ENCODE measurements at regions not wholly inside any gene's neighbourhood (a gene's known extent, or its start where the extent isn't known, plus 50 kb on each side); places are given as distances from the start of the nearest gene placed in this dataset.

GRCh38 chr7:26525398-26526264 lies 234.0 kb downstream of the SNX10 start:
- no peaks in the 10 kb centered on the region for H3F3A ChIP-seq (ENCODE audit: low read length, unreplicated experiment)
- TF ChIP-seq EZH2 (IDR thresholded peaks at IDR 0.05; ENCODE audit: low read length, unreplicated experiment) (no peak), CTCF (conservative IDR thresholded peaks at IDR 0.05; ENCODE audit: low read depth, low read length) (no peak), EZH2phosphoT487 (IDR thresholded peaks at IDR 0.05; ENCODE audit: borderline replicate concordance, low read length) (no peak)
- H4K20me1 ChIP-seq (ENCODE audit: low read length), result no peaks in the 10 kb centered on the region
- no TSS peak for BruUV-seq (replicated peaks)
- ATAC-seq, result peak; percentile 89
- no peaks in the 10 kb centered on the region for H3K79me2 ChIP-seq (ENCODE audit: low read length)
- peak overlapping the region; percentile 31; the same call in 1 of the 2 replicates for H2AFZ ChIP-seq (ENCODE audit: low read length)
- no peaks in the 10 kb centered on the region for H3K36me3 ChIP-seq (ENCODE audit: low read depth, low read length)
- H3K4me2 ChIP-seq (ENCODE audit: low read length), result peak overlapping the region; percentile 23; the same call in 1 of the 2 replicates
- peaks cover 8% of the 10 kb centered on the region for H3K4me1 ChIP-seq (ENCODE audit: insufficient read depth, low read length)
- ChIA-PET POLR2A (ENCODE audit: unreplicated experiment) (no interaction called here), CTCF (interaction anchor here (0.6 kb wide), 1 partner anchor 26 kb away, joined by 3 read pairs; no protein-coding TSS in a partner anchor)
- no peaks in the 10 kb centered on the region for H3K27me3 ChIP-seq (ENCODE audit: low read length)
- intact Hi-C loops (cut with micrococcal nuclease), result no loop called here
- no peaks in the 10 kb centered on the region for H3K9me3 ChIP-seq (ENCODE audit: low read length)
- no peak overlapping the region for H3K9ac ChIP-seq (ENCODE audit: low read length)
- no peak overlapping the region for H3K4me3 ChIP-seq (ENCODE audit: low read length)
- no peak overlapping the region for H3K27ac ChIP-seq (ENCODE audit: low read length)
- no peaks in the 10 kb centered on the region for H3K9me2 ChIP-seq (replicated peaks; ENCODE audit: low read length)
- peak; percentile 12 for DNase-seq

- H3K4me2 ChIP-seq (ENCODE audit: low read length), result no peak overlapping the region
- H3K36me3 ChIP-seq (ENCODE audit: low read depth, low read length), result no peaks in the 10 kb centered on the region
- BruUV-seq (replicated peaks), result no TSS peak
- intact Hi-C loops (cut with micrococcal nuclease), result no loop called here
- CTCF ChIA-PET, result no interaction called here
- no peaks in the 10 kb centered on the region for H3K27me3 ChIP-seq (ENCODE audit: low read length)
- no peaks in the 10 kb centered on the region for H3K9me2 ChIP-seq (replicated peaks; ENCODE audit: low read length)
- DNase-seq (no peak), ATAC-seq (no peak)
- no peak overlapping the region for H3K27ac ChIP-seq (ENCODE audit: low read length)
- H4K20me1 ChIP-seq (ENCODE audit: low read length), result no peaks in the 10 kb centered on the region
- POLR2A ChIA-PET (ENCODE audit: unreplicated experiment), result interaction anchor here (0.6 kb wide), 1 partner anchor 553 kb away, joined by 4 read pairs; no protein-coding TSS in a partner anchor
- H3K4me1 ChIP-seq (ENCODE audit: insufficient read depth, low read length), result peaks cover 5% of the 10 kb centered on the region; the same call in 1 of the 2 replicates
- H3K79me2 ChIP-seq (ENCODE audit: low read length), result no peaks in the 10 kb centered on the region
- no peak overlapping the region for H3K9ac ChIP-seq (ENCODE audit: low read length)
- H3F3A ChIP-seq (ENCODE audit: low read length, unreplicated experiment), result no peaks in the 10 kb centered on the region
- no peak overlapping the region for H2AFZ ChIP-seq (ENCODE audit: low read length)
- TF ChIP-seq EZH2 (IDR thresholded peaks at IDR 0.05; ENCODE audit: low read length, unreplicated experiment) (no peak), CTCF (conservative IDR thresholded peaks at IDR 0.05; ENCODE audit: low read depth, low read length) (no peak), EZH2phosphoT487 (IDR thresholded peaks at IDR 0.05; ENCODE audit: borderline replicate concordance, low read length) (no peak)
- H3K4me3 ChIP-seq (ENCODE audit: low read length), result no peak overlapping the region
- H3K9me3 ChIP-seq (ENCODE audit: low read length), result no peaks in the 10 kb centered on the region
These were observed 234.6 kb downstream of the SNX10 start for GRCh38 chr7:26526265-26526587.

- H4K20me1 ChIP-seq (ENCODE audit: low read length), result no peaks in the 10 kb centered on the region
- ChIA-PET POLR2A (ENCODE audit: unreplicated experiment) (no interaction called here), CTCF (no interaction called here)
- ATAC-seq, result no peak
- H3K27me3 ChIP-seq (ENCODE audit: low read length), result no peaks in the 10 kb centered on the region
- no TSS peak for BruUV-seq (replicated peaks)
- H2AFZ ChIP-seq (ENCODE audit: low read length), result no peak overlapping the region
- H3F3A ChIP-seq (ENCODE audit: low read length, unreplicated experiment), result no peaks in the 10 kb centered on the region
- no peaks in the 10 kb centered on the region for H3K9me2 ChIP-seq (replicated peaks; ENCODE audit: low read length)
- H3K36me3 ChIP-seq (ENCODE audit: low read depth, low read length), result no peaks in the 10 kb centered on the region
- no peaks in the 10 kb centered on the region for H3K4me1 ChIP-seq (ENCODE audit: insufficient read depth, low read length)
- H3K4me3 ChIP-seq (ENCODE audit: low read length), result no peak overlapping the region
- no peak for DNase-seq
- H3K4me2 ChIP-seq (ENCODE audit: low read length), result no peak overlapping the region
- H3K27ac ChIP-seq (ENCODE audit: low read length), result no peak overlapping the region
- H3K79me2 ChIP-seq (ENCODE audit: low read length), result no peaks in the 10 kb centered on the region
- TF ChIP-seq EZH2phosphoT487 (IDR thresholded peaks at IDR 0.05; ENCODE audit: borderline replicate concordance, low read length) (no peak), EZH2 (IDR thresholded peaks at IDR 0.05; ENCODE audit: low read length, unreplicated experiment) (no peak), CTCF (conservative IDR thresholded peaks at IDR 0.05; ENCODE audit: low read depth, low read length) (no peak)
- H3K9ac ChIP-seq (ENCODE audit: low read length), result no peak overlapping the region
- intact Hi-C loops (cut with micrococcal nuclease), result no loop called here
- H3K9me3 ChIP-seq (ENCODE audit: low read length), result no peaks in the 10 kb centered on the region
These were observed 240.3 kb downstream of the SNX10 start for GRCh38 chr7:26531926-26532325.

All from PC-3 (cell line).